GM12801 (cell line): ENCODE measurements at regions not wholly inside any gene's neighbourhood (a gene's known extent, or its start where the extent isn't known, plus 50 kb on each side); places are given as distances from the start of the nearest gene placed in this dataset.

Experiments used
- CTCF ChIP-seq: IDR thresholded peaks from one replicate; pipeline ENCODE4 v1.5.1; 2011; ENCODE audit warnings: control low read depth; ENCODE audit not compliant: insufficient read length; ENCODE audit errors: extremely low read depth

- TF ChIP-seq CTCF: no peak
Observed at GRCh38 chr16:85276721-85277120, 164.4 kb upstream of the CIBAR2 start.

- no peak for TF ChIP-seq CTCF
Observed at GRCh38 chr16:85278839-85279238, 166.6 kb upstream of the CIBAR2 start.

- no peak for TF ChIP-seq CTCF
Observed at GRCh38 chr16:85279402-85279801, 167.1 kb upstream of the CIBAR2 start.

- TF ChIP-seq CTCF: no peak
Observed at GRCh38 chr16:85279825-85280545, 167.7 kb upstream of the CIBAR2 start.

- no peak for TF ChIP-seq CTCF
Observed at GRCh38 chr16:85281181-85281580, 168.9 kb upstream of the CIBAR2 start.

- TF ChIP-seq CTCF: no peak
Observed at GRCh38 chr16:85282842-85283241, 170.6 kb upstream of the CIBAR2 start.

- TF ChIP-seq CTCF: no peak
Observed at GRCh38 chr16:85283305-85284050, 171.2 kb upstream of the CIBAR2 start.
